ENCODE measurements at regions not wholly inside any gene's neighbourhood (a gene's known extent, or its start where the extent isn't known, plus 50 kb on each side); places are given as distances from the start of the nearest gene placed in this dataset.

DNA sequence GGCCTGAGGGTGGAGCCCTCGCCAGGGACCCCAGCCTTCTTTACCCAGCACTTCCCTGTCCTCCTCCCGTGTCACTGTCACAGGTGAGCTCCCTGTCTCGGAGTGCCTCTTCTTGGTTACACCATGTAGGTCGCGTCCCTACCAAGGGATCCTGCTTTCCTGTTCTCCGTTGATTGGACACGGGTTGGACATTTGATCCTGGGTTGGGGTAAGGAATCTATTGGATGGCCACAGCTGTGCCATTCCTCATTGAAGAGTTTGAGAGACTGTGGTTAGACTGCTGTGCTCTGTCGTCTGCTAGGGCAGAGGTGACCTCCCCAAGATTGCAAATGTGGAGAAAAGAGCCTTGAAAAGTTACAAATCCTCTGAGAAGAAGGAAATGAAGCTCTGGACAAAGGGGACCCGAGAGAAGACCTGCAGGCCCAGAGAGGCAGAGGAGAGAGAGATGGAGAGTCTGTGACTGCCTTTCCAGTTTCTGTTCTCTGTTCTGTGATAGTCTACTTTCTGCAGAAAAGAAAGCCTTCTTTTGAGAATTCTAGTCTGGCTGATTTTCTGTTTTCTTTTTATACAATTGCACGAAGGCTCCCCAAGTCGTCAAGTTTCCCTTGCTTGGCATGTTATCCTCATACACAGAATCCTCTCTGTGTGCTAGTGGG, 325.7 kb upstream of the RGMA start:
- no peak overlapping the region for H3K27ac ChIP-seq (ENCODE audit: low read depth in 2 of 2, low read length in 2 of 2)
- intact Hi-C loops (cut with DNase I), result no loop called here
- no peak overlapping the region for H3K9ac ChIP-seq (ENCODE audit: low read length in 3 of 3)
- H3K27me3 ChIP-seq (ENCODE audit: control insufficient read depth, insufficient read depth, low read length), result no peaks in the 10 kb centered on the region
- no peaks in the 10 kb centered on the region for H3K9me3 ChIP-seq (ENCODE audit: control insufficient read depth in 2 of 3, insufficient read depth in 1 of 3, low read length in 3 of 3)
- FAIRE-seq (no peak), DNase-seq (no peak)
- no peak overlapping the region for H3K4me3 ChIP-seq (ENCODE audit: low read length in 3 of 3)
- TF ChIP-seq, protein P1, sequence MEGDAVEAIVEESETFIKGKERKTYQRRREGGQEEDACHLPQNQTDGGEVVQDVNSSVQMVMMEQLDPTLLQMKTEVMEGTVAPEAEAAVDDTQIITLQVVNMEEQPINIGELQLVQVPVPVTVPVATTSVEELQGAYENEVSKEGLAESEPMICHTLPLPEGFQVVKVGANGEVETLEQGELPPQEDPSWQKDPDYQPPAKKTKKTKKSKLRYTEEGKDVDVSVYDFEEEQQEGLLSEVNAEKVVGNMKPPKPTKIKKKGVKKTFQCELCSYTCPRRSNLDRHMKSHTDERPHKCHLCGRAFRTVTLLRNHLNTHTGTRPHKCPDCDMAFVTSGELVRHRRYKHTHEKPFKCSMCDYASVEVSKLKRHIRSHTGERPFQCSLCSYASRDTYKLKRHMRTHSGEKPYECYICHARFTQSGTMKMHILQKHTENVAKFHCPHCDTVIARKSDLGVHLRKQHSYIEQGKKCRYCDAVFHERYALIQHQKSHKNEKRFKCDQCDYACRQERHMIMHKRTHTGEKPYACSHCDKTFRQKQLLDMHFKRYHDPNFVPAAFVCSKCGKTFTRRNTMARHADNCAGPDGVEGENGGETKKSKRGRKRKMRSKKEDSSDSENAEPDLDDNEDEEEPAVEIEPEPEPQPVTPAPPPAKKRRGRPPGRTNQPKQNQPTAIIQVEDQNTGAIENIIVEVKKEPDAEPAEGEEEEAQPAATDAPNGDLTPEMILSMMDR (IDR thresholded peaks at IDR 0.05; ENCODE audit: borderline replicate concordance, extremely low read depth, insufficient read depth), result no peak
- no peaks in the 10 kb centered on the region for H3K4me1 ChIP-seq (ENCODE audit: control insufficient read depth in 2 of 3, insufficient read depth in 2 of 3, low read depth in 1 of 3, low read length in 3 of 3)
- no peaks in the 10 kb centered on the region for H3K36me3 ChIP-seq (ENCODE audit: control insufficient read depth in 2 of 3, insufficient read depth in 3 of 3, low read length in 3 of 3)

DNA sequence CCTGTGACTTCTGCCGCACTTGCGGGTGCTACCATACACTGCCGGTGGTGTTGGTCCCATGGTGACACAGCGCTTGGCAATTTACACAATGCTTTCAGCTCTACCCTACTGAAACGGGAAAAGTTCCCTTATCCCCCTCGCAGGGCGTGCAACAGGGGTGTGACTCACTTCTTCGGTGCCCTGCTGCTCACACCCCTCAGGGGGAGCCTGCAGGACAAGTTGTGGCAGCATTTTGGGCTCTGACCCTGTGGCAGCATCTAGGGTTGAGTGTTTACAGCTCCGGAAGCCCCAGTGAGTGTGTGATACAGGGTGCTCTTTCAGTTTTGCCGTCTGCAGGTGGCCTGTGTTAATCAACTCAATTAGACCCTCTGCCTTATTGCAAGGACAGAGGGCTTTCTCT, 324.7 kb upstream of the RGMA start:
- TF ChIP-seq, protein P1 (IDR thresholded peaks at IDR 0.05; ENCODE audit: borderline replicate concordance, extremely low read depth, insufficient read depth), result no peak
- Histone ChIP-seq H3K27me3 (ENCODE audit: control insufficient read depth, insufficient read depth, low read length) (no peaks in the 10 kb centered on the region), H3K4me1 (ENCODE audit: control insufficient read depth in 2 of 3, insufficient read depth in 2 of 3, low read depth in 1 of 3, low read length in 3 of 3) (no peaks in the 10 kb centered on the region), H3K4me3 (ENCODE audit: low read length in 3 of 3) (no peak overlapping the region), H3K9ac (ENCODE audit: low read length in 3 of 3) (no peak overlapping the region), H3K36me3 (ENCODE audit: control insufficient read depth in 2 of 3, insufficient read depth in 3 of 3, low read length in 3 of 3) (no peaks in the 10 kb centered on the region), H3K9me3 (ENCODE audit: control insufficient read depth in 2 of 3, insufficient read depth in 1 of 3, low read length in 3 of 3) (no peaks in the 10 kb centered on the region), H3K27ac (ENCODE audit: low read depth in 2 of 2, low read length in 2 of 2) (no peak overlapping the region)
- FAIRE-seq (no peak), DNase-seq (no peak)
- intact Hi-C loops (cut with DNase I), result no loop called here

DNA sequence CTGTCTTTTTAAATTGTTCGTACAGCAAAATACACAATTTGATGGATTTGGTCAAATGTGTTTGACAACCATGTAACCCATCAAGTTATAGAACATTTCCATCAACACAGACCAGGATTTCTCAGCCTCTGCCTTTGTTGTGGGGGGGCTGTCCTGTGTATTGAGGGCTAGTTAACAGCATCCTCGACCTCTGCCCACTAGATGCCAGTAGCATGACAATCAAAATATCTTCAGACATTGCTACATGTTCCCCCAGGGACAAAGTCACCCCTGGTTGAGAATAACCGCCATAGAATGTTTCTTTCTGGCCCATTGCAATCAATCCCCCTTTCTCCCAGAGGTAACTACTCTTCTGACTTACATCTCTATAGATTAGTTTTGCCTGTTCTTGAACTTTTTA, 310.1 kb upstream of the RGMA start:
- H3K27me3 ChIP-seq (ENCODE audit: control insufficient read depth, insufficient read depth, low read length), result no peaks in the 10 kb centered on the region
- no peaks in the 10 kb centered on the region for H3K36me3 ChIP-seq (ENCODE audit: control insufficient read depth in 2 of 3, insufficient read depth in 3 of 3, low read length in 3 of 3)
- intact Hi-C loops (cut with DNase I), result no loop called here
- FAIRE-seq, result no peak
- no peak overlapping the region for H3K27ac ChIP-seq (ENCODE audit: low read depth in 2 of 2, low read length in 2 of 2)
- no peaks in the 10 kb centered on the region for H3K4me1 ChIP-seq (ENCODE audit: control insufficient read depth in 2 of 3, insufficient read depth in 2 of 3, low read depth in 1 of 3, low read length in 3 of 3)
- TF ChIP-seq, protein P1 (IDR thresholded peaks at IDR 0.05; ENCODE audit: borderline replicate concordance, extremely low read depth, insufficient read depth), result no peak
- H3K9me3 ChIP-seq (ENCODE audit: control insufficient read depth in 2 of 3, insufficient read depth in 1 of 3, low read length in 3 of 3), result peaks cover 0 to 2% (median 0%) of the 10 kb centered on the region in 3 donors
- no peak overlapping the region for H3K9ac ChIP-seq (ENCODE audit: low read length in 3 of 3)
- DNase-seq, result no peak
- H3K4me3 ChIP-seq (ENCODE audit: low read length in 3 of 3), result no peak overlapping the region

DNA sequence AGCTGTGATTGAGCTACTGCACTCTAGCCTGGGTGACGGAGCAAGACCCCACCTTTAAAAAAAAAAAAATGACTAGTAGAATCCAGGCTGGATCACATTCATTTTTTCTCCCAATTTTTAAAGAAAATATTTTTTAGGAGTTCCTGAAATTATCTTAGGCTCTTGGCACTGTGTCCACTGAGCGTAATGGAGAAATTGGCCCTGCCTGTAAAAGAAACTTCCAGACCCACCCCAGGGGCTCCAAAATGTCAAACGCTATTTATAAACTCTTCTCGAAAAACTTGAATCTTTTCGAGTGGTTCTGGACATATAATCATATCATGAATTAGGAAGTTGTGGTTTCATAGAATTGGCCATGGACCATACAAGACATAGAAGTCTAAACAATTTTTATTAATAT, 300.2 kb upstream of the RGMA start:
- DNase-seq, result no peak
- TF ChIP-seq, protein P1 (IDR thresholded peaks at IDR 0.05; ENCODE audit: borderline replicate concordance, extremely low read depth, insufficient read depth), result no peak
- H3K4me3 ChIP-seq (ENCODE audit: low read length in 3 of 3), result no peak overlapping the region
- no peaks in the 10 kb centered on the region for H3K9me3 ChIP-seq (ENCODE audit: control insufficient read depth in 2 of 3, insufficient read depth in 1 of 3, low read length in 3 of 3)
- intact Hi-C loops (cut with DNase I), result no loop called here
- H3K27ac ChIP-seq (ENCODE audit: low read depth in 2 of 2, low read length in 2 of 2), result no peak overlapping the region
- H3K4me1 ChIP-seq (ENCODE audit: control insufficient read depth in 2 of 3, insufficient read depth in 2 of 3, low read depth in 1 of 3, low read length in 3 of 3), result no peaks in the 10 kb centered on the region
- no peaks in the 10 kb centered on the region for H3K36me3 ChIP-seq (ENCODE audit: control insufficient read depth in 2 of 3, insufficient read depth in 3 of 3, low read length in 3 of 3)
- no peak for FAIRE-seq
- H3K27me3 ChIP-seq (ENCODE audit: control insufficient read depth, insufficient read depth, low read length), result no peaks in the 10 kb centered on the region
- no peak overlapping the region for H3K9ac ChIP-seq (ENCODE audit: low read length in 3 of 3)

Measured in kidney (tissue), 13 donors.